ENCODE measurements at regions not wholly inside any gene's neighbourhood (a gene's known extent, or its start where the extent isn't known, plus 50 kb on each side); places are given as distances from the start of the nearest gene placed in this dataset.

GRCh38 chr9:119907056-119907455, 537.8 kb upstream of the BRINP1 start (continued):
- TF ChIP-seq CTCF (IDR thresholded peaks at IDR 0.05) (no peak), RELA (CRISPR knock-in tag; IDR thresholded peaks at IDR 0.05; ENCODE audit: borderline replicate concordance) (no peak), NR2C2 (CRISPR knock-in tag; IDR thresholded peaks at IDR 0.05) (no peak), TEAD1 (CRISPR knock-in tag; IDR thresholded peaks at IDR 0.05) (no peak), ZNF396 (CRISPR knock-in tag; IDR thresholded peaks at IDR 0.05; ENCODE audit: borderline replicate concordance) (no peak), NFE2L1 (CRISPR knock-in tag; IDR thresholded peaks at IDR 0.05) (no peak), ZNF671 (CRISPR knock-in tag; IDR thresholded peaks at IDR 0.05) (no peak), HMGXB4 (CRISPR knock-in tag; IDR thresholded peaks at IDR 0.05) (no peak), GABPB1 (CRISPR knock-in tag; IDR thresholded peaks at IDR 0.05) (no peak)
- TF ChIP-seq, protein P1, sequence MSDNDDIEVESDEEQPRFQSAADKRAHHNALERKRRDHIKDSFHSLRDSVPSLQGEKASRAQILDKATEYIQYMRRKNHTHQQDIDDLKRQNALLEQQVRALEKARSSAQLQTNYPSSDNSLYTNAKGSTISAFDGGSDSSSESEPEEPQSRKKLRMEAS (CRISPR knock-in tag; IDR thresholded peaks at IDR 0.05) = no peak

DNA sequence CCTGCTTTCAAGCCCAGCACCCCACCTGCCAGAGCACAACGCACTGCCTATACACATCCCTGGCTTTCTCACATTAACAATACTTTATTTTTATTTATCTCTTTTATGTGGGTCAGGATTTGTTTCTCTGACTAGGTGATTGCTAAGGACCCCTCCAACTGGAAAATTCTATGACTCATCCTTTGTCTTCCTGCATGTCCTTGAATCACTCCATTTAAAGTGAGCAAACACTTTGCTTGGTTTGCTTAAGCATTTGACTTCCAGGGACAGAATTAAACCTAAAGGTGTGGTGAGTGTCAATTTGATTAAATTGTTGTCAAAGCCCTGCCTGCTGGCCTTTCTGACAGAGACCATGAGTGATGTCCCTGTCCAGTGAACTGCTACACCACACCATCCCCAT, 536.5 kb upstream of the BRINP1 start:
- peaks cover 20% of the 10 kb centered on the region for H3K4me1 Mint-ChIP-seq
- POLR2A ChIA-PET = no interaction called here
- no peaks in the 10 kb centered on the region; the same call in 1 of the 2 replicates for H3K27me3 Mint-ChIP-seq (ENCODE audit: low read depth)
- TF ChIP-seq ZBTB21 (CRISPR knock-in tag; IDR thresholded peaks at IDR 0.05; ENCODE audit: borderline replicate concordance) = no peak
- TF ChIP-seq, protein P2, sequence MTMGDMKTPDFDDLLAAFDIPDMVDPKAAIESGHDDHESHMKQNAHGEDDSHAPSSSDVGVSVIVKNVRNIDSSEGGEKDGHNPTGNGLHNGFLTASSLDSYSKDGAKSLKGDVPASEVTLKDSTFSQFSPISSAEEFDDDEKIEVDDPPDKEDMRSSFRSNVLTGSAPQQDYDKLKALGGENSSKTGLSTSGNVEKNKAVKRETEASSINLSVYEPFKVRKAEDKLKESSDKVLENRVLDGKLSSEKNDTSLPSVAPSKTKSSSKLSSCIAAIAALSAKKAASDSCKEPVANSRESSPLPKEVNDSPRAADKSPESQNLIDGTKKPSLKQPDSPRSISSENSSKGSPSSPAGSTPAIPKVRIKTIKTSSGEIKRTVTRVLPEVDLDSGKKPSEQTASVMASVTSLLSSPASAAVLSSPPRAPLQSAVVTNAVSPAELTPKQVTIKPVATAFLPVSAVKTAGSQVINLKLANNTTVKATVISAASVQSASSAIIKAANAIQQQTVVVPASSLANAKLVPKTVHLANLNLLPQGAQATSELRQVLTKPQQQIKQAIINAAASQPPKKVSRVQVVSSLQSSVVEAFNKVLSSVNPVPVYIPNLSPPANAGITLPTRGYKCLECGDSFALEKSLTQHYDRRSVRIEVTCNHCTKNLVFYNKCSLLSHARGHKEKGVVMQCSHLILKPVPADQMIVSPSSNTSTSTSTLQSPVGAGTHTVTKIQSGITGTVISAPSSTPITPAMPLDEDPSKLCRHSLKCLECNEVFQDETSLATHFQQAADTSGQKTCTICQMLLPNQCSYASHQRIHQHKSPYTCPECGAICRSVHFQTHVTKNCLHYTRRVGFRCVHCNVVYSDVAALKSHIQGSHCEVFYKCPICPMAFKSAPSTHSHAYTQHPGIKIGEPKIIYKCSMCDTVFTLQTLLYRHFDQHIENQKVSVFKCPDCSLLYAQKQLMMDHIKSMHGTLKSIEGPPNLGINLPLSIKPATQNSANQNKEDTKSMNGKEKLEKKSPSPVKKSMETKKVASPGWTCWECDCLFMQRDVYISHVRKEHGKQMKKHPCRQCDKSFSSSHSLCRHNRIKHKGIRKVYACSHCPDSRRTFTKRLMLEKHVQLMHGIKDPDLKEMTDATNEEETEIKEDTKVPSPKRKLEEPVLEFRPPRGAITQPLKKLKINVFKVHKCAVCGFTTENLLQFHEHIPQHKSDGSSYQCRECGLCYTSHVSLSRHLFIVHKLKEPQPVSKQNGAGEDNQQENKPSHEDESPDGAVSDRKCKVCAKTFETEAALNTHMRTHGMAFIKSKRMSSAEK (CRISPR knock-in tag; IDR thresholded peaks at IDR 0.05; ENCODE audit: borderline replicate concordance) = no peak
- TF ChIP-seq, protein P3, sequence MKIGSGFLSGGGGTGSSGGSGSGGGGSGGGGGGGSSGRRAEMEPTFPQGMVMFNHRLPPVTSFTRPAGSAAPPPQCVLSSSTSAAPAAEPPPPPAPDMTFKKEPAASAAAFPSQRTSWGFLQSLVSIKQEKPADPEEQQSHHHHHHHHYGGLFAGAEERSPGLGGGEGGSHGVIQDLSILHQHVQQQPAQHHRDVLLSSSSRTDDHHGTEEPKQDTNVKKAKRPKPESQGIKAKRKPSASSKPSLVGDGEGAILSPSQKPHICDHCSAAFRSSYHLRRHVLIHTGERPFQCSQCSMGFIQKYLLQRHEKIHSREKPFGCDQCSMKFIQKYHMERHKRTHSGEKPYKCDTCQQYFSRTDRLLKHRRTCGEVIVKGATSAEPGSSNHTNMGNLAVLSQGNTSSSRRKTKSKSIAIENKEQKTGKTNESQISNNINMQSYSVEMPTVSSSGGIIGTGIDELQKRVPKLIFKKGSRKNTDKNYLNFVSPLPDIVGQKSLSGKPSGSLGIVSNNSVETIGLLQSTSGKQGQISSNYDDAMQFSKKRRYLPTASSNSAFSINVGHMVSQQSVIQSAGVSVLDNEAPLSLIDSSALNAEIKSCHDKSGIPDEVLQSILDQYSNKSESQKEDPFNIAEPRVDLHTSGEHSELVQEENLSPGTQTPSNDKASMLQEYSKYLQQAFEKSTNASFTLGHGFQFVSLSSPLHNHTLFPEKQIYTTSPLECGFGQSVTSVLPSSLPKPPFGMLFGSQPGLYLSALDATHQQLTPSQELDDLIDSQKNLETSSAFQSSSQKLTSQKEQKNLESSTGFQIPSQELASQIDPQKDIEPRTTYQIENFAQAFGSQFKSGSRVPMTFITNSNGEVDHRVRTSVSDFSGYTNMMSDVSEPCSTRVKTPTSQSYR (CRISPR knock-in tag; IDR thresholded peaks at IDR 0.05) = no peak
- TF ChIP-seq MXD4 (CRISPR knock-in tag; IDR thresholded peaks at IDR 0.05; ENCODE audit: borderline replicate concordance) = no peak
- no peak for TF ChIP-seq HMGA2 (CRISPR knock-in tag; IDR thresholded peaks at IDR 0.05)
- no peak for TF ChIP-seq CBFB (CRISPR knock-in tag; IDR thresholded peaks at IDR 0.05; ENCODE audit: low read depth)
- no peak for TF ChIP-seq ETV6 (CRISPR knock-in tag; IDR thresholded peaks at IDR 0.05)
- no peak for TF ChIP-seq IRF2 (CRISPR knock-in tag; IDR thresholded peaks at IDR 0.05; ENCODE audit: borderline replicate concordance, low read depth)
- TF ChIP-seq, protein P4, sequence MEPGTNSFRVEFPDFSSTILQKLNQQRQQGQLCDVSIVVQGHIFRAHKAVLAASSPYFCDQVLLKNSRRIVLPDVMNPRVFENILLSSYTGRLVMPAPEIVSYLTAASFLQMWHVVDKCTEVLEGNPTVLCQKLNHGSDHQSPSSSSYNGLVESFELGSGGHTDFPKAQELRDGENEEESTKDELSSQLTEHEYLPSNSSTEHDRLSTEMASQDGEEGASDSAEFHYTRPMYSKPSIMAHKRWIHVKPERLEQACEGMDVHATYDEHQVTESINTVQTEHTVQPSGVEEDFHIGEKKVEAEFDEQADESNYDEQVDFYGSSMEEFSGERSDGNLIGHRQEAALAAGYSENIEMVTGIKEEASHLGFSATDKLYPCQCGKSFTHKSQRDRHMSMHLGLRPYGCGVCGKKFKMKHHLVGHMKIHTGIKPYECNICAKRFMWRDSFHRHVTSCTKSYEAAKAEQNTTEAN (CRISPR knock-in tag; IDR thresholded peaks at IDR 0.05) = no peak
- TF ChIP-seq AFF4 (CRISPR knock-in tag; IDR thresholded peaks at IDR 0.05; ENCODE audit: borderline replicate concordance) = no peak
- no peak overlapping the region for H3K4me3 Mint-ChIP-seq
- peaks cover 28% of the 10 kb centered on the region for H3K9me3 Mint-ChIP-seq
- peaks cover 23% of the 10 kb centered on the region for H3K36me3 Mint-ChIP-seq
- CTCF ChIA-PET = no interaction called here
- ATAC-seq (no peak), DNase-seq (ENCODE audit: low spot score) (no peak)
- no peak overlapping the region for H3K27ac Mint-ChIP-seq
